Activated naive CD4-positive, alpha-beta T cell treated with Interleukin-2 at 50 U/mL for 16 hours (primary cell): ENCODE measurements at regions not wholly inside any gene's neighbourhood (a gene's known extent, or its start where the extent isn't known, plus 50 kb on each side); places are given as distances from the start of the nearest gene placed in this dataset.

Experiments
- DNase-seq: peaks from one replicate; pipeline ENCODE4 v3.0.0-alpha.2; 2020

DNA sequence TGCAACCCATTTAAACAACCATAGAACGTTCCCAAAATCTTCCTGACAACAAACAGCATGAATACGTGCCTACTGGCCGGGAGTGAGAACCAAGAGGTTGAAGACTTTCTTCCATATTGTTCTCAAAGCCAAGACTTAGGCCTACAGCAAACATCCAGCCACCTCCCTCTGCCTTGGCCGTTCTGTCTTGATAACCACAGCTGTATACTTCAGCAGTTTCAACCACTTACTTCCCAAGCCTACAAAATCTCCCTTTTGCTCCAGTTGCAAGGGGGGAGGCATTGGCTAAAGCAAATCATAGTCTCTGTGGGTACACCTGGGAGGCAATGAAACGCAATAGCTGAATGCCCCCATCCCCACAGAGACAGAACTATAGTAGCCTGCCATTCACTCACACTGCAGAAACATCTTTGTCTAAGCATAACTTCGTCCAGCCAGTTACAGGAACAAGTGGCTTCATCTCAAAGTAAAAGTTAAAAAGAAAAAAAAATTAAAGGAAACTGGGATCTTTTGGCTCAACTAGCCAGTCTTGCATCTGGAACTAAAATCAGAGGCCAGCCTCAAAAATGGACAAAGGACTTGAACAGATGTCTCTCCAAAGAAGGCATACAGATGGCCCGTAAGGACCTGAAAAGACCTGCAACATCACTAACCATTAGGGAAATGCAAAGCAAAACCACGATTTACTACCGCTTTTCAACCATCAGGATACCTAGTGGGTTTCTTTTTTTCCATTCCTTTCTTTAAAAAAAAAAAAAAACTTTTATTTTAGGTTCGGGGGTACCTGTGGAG is 186.0 kb downstream of the PSMG1 start:
- DNase-seq: no peak

DNA sequence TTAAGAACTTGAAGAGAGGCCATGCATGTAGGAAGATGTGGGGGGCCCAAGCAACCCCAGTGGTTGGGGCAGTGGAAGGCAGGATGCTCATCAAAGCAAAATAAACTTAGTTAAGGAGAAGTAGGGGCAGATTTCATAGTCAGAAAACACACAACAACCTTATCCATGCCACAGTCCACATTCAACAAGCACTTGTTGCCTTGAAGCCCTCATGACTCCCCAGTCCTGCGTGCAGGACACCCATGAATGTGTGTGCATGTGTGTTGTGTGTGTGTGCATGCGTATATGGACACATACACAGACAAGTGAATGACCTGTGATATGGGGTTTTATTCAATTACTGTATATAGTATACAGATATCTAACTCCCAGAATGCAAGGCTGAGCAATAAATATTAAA is 186.9 kb downstream of the PSMG1 start:
- DNase-seq: no peak

DNA sequence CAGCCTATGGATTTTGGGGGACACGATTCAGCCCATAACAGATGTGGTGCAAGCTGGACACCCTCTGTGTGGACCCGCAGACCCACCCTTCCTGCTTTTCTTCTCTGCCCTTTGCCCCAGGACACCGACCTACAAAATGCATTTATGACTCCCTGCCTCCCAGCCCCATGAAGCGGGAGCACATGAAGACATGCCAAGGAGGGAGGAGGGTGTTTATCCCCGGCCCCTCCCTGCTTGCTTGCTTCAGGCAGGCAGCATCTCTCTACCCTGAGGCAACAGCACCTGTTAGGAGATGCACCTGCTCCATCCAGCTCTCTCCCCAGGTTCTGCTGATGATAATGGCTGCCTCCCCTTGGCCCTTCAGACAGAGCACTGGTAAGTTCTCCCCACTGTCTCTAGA is 187.5 kb downstream of the PSMG1 start:
- no peak for DNase-seq

DNA sequence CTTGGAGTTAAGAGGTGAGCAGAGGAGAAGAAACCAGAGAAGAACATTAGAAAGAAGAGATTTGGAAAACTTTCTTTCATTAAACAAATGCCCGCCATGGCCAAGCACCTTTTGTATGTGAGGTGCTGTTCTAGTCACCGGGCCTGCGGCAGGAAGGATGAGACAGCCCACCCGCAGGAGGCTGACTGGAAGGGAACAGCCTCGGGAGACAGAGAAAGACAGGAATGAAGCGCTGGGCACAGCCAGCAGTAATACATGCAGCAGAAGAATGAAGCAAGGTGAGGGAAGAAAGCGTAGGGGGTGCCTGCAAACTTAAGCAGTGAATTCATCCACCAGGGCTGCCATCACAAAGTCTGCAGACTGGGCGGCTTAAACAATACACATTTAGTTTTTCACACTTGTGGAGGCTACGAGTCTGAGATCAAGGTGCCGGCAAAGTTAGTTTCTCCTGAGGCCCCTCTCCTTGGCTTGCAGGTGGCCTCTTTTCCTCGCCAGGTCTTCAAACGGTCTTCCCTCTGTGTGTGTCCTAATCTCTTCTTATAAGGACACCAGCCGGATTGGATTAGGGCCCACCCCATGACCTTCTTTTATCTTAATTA is 188.1 kb downstream of the PSMG1 start:
- DNase-seq: no peak

DNA sequence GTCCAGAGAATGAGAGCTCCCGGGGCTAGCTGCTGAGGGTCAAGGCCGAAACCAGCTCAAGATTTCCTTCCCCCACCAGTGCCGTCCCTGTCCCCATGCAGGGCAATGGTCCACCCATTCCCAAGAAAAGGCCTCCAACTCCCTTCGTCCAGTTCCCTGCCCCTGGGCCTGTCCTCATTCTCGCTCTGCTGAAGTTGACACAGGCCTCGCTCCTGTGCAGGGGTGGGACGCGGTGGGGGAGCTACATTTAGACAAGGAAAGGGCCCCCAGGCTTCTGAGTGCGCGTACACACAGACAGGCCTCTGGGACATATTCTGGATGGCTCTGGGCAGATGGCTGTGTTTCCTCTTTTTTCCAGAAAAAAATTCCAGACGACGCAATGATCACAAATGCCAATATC is 188.3 kb downstream of the ETS2 start:
- DNase-seq: no peak

DNA sequence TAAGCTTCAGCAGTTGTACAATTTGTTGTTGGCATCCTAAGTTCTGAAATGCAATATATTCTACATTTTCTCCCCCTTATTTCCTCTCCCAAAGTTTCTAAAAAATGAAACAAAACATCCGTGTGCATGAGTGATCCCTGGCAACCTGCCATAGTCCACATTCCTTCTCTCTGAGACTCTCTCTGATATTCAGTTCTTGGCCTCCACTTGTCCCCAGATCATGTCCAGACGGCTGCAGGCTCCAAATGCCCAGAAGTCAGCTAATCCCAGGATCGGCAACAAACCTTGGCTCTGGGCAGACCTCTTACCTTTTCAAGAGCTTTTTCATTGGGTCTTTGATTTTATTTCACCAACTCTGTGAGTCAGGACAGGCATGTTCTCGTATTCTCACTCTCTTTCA is 187.8 kb downstream of the ETS2 start:
- DNase-seq: no peak

DNA sequence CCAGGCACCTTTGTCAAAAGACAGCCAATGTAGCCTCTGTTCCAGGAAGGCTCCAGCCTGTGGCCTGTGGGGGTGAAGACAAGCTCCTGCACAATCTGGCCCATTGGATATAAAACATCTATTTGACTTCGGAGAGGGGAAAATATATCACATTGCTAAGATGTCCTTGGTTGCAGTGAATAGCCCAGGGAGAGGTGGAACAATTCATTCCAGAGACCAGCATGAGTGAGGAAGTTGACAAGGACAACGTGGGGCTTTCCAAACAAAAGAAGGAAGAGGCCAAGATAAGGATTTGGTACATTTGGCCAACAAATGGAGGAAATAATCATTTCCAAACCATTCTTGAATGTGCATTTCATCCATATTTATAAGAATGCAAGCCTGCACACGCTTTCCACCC is 187.0 kb downstream of the ETS2 start:
- no peak for DNase-seq

DNA sequence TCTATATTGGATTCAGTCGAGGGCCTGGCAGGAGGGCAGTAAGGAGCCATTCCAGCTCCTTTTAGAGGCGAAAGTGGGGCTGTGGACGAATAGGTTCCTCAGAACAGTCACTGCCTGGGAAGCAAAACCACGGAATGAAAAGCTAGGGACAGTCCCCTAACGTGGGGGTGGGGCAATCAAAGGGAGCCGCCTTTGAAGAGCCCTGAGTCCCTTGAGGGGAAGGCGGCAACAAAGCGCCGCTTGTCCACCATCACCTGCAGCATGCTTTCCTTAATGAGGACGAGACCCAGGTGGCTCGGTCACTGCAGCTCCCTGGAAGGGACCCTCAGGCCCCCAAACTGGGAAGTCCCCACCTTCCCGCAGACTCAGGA is 184.7 kb downstream of the ETS2 start:
- DNase-seq: no peak

DNA sequence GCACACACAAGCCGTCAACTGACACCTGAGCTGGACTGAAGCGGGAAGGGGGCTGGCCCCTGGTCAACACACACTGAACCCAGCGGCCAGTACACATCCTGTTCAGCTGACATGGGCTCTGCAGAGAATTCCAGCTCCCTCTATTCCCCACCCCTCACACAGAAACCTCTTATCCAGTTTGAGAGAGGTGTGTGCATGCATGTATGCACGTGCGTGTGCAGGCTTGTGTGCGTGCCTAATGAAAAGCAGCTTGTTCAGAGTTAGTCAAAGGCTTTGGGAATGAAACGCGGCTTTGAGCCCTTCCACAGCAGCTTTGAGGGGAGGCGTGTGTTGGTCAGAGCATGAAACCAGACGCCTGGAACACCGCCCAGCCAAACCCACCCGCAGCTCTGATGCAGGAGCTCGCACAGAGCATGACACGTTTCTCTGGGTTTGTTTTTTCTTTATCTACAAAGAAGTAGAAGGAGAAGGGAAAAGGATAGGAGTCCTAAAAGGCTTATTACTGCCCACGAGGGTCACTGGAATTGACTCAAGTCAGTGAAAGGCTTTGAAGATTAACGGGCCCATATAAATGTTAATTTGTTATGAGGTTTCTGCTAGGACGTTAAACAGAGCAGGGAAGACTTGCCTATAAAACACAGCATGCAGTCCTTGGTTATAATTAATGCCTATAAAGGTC is 184.2 kb downstream of the ETS2 start:
- no peak for DNase-seq

DNA sequence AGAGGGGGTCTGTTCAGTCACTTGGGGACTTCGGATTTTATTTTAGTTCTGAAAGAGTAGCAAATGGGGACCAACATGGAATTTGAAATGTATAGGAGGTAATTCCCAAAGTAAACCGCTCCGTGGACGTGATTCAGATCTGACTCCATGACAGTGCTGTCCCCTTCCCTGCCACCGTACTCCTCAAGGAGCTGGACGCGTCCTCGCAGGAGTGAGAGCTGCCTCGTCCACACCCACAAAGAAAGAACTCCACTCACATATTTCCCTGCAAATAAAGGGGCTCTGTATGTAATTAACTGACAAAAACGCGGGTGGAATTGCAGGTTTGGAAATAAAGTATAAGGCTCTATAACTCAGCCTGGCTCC is 183.6 kb downstream of the ETS2 start:
- DNase-seq: no peak

DNA sequence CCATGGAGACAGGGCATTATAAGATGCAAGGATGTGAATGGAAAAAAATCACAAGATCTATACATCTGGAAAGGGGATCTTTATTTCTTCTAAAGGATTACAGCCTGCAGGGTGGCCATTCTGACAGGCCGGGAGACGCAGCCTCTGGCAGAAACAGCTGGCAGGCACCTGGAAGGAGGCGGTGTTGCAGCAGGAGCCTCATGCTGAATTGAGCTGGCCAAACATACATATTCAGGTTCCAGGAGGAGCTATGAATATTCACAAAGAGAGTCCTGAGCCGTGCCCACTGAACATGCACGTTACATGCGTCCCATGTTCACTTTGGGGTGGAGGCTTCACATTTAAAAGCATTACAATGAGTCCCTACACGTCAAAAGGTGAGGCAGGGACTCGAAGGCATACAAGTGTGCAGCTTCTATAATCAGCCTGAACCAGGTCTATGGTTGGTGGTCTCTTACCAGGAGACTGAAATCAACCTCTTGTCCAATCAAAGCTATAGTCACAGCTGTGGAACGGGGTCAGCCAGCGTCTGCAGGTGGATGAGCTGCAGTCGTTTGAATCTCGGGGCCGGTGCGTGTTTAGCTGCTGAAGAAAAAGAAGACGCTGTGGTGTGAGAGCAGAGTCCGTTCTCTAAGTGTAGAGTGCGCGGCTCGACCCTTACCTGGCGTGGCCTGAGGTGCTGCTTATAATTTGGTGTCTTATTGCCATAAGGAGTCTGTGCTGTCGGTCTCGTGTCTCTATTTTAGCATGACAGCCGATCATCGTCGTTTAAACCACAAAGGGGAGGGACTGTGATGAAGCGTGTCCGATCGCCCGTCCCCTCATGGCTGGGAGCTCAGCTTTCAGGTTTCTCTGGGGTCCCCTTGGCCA is 183.0 kb downstream of the ETS2 start:
- no peak for DNase-seq

DNA sequence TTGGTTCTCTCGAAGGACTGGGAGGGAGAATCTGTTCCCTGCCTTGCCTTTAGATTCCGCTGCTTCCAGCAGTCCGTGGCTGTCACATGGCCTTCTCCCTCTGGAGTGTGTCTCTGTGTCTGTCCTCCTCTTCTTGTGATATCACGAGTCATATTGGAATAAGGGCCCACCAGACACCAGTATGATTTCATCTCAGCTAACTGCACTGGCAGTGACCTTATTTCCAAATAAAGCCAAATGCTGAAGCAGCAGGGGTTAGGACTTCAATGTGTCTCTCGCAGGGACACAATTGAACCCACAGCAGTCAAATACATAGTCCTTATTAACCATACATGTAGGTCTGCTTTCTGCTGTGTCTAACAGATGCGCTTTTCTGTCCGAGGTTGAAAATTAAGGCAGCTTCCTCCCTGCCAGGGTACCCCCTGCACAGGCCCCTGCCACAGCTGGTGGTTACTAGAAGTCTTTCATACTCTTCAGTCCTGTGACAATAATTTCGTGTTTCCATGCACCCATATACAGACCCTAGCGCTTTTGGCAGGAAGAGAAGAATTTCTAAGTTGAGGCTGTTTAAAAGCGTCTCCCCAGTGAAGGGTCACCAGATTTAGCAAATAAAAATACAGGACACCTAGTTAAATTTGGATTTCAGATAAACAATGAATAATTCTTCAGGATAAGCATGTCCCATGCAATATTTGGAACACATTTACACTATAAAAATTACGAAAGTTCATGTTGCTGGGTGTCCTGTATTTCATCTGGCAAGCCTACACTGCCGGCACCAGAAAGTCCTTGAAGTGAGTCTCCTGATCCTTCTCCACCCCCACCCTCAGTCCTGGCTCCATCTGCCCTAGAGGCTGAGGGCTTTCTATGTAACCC is 182.1 kb downstream of the ETS2 start:
- no peak for DNase-seq

DNA sequence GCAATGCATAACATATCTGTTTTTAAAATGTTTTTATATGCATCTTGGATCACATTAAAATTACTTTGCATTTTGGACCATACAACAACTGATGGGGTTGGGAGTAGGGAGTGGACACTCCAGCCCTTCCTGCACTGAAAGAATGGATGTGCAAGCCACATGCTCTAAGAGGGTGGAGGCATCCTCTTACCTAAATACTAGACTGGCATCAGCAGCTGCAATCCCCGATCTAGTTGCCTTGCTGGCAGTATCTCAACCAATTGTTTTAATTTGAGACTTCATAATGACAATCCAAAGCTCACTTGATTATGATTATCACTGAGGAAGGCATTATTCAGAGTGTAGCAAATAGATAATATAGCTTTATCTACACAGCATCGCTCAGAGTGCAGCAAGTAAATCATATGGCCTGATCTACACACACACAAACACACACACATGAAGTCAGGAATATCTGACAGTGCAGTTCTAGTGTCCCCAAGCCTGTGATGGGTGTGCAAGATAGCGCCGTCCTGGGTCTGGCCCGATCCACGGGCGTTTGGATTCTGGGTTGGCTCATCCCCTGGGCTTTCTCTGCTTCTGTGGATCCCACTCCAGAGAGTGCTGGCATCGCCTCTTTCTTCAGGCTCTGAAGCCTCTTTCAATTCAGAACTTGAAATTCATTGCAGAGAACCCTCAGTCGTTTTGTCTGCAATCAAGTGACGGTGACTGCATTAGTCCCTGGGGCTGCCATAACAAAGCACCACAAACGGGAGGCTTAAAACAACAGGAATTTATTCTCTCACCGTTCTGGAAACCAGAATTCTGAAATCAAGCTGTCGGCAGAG is 181.3 kb downstream of the ETS2 start:
- no peak for DNase-seq

DNA sequence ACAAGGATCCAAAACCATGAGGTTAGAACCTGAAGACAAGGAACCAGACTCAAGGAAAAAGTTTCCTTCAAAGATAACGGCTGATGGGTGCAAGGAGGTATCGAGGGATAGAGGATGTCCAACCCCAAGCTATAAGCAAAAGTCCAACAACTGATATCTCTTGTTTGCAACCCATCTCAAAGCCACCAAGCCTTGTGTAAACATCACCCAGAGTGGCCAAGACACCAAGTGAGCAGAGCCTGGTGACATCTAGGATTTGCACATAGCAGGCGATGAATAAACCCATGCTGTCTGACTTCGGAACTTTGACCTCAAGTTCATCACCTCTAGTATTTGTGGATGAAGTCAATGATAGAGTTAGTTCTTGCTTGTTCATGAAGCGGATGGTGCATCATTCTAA is 180.7 kb downstream of the ETS2 start:
- DNase-seq: no peak

DNA sequence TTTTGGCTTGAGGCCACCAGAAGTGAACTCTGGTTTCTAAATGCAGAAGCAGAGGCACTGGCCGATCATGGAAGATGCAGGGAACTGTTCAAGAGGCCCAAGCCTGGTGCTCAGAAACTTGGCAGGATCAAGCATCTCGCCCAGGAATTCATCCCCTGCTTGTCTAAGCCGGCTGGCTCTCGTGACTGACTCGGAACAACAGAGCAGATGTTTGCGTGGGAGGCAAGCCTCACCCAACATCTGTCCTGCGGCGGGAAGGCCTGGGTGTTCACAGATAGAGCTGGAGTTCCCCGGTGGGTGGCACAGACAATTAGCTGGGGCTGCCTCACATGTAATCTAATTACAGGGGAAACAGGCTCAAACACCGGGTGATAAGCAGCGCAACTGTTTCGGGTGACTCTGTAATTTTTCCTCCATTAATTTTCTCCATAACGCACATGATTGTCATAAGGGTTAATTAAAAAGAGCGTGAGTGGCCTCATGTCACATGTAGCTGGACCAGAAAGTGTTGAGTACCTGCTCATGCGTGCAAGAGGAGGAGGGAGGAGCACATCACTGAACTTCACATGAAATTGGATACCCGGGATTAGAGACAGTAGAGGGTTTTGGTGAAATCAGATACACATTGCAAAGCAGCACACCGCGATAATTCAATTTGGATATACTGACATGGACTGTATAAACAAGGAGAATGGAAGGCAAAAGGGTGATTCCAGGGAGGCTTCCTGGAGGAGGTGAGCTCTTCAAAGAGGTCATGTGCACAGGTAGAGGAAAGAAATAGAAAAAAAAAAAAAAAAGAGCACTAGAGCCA is 180.0 kb downstream of the ETS2 start:
- peak; percentile 40 for DNase-seq

DNA sequence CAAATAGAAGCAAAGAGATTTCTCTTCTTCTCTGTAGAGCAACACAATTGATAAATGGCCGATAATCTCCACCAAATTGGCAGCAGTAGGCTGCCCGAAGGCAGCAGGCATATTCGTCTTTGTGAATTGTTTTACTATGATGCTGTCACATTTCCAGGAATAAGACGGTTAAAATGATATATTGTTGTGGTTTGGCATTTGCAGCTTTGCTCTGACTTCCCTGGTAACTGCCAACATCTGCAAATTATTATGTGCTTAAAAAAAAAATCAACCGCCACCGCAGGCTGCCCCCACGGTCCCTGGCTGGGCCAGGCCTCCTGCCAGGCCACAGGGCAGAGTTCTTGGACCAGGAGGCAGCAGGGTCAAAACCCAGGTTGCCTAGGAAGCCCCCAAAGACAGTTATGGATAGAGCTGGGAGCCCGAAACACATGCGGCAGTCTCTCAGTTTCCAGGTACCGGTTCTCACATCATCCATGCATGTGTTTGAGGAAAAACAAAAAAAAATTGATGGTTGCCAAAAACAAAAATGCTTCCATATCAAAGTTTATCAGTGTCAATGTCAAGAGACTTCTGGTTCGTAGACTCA is 179.3 kb downstream of the ETS2 start:
- DNase-seq: no peak

DNA sequence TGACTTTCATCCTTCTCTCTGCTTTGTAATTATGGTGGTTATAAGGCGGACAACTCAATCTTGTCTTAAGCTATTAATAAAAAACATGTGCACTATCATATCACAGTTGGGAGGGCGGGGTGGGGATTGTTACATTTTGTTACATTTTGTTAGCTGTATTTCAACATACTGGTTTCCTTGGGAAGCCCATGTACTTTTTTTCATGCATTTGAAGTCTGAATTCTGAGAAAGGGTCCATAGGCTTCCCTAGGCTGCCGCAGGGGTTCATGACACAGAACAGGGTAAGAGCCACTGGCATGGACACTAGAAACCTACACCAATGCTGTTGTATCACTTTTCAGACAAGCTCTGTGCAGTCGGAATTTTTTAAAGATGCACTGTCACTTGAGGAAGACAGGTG is 178.8 kb downstream of the ETS2 start:
- no peak for DNase-seq

DNA sequence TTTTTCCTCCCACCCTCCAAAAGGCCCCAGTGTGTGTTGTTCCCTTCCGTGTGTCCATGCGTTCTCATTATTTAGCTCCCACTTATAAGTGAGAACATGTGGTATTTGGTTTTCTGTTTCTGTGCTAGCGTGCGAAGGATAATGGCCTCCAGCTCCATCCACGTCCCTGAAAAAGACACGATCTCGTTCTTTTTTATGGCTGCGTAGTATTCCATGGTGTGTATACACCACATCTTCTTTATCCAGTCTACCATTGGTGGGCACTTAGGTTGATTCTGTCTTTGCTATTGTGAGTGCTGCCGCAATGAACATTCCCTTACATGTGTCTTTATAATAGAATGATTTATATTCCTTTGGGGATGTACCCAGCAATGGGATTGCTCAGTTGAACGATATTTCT is 177.8 kb downstream of the ETS2 start:
- no peak for DNase-seq

DNA sequence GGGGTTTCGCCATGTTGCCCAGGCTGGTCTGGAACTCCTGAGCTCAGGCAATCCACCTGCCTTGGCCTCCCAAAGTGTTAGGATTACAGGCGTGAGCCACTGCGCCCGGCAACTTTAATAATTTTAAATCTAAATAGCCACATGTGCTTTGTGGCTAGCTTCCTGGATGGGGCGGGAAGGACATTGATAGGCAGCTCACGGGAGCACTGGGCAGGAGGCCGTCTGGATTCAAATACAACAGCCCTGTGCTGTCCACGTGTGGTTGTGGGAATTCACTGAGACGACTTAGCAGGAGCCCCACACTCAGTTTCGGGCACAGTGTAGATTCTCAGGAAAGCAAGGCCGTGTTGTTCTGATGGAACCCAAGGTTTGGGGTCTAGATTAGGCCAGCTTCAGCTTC is 177.1 kb downstream of the ETS2 start:
- DNase-seq: no peak

DNA sequence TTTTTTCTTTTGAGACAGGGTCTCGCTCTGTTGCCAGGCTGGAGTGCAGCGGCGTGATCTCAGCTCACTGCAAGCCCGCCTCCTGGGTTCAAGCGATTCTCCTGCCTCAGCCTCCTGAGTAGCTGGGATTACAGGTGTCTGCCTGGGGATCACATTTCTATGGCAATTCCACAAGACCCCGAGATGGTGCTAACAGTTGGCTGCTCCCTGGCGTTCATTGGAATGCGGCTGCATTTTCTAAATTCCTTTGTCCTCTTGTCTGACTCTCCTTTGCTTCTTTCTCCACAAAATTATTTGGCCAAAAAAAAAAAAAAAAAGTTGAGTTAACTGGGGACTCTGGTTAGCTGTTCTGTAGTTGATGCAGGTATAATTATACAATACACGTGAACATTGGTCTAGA is 176.4 kb downstream of the ETS2 start:
- DNase-seq: no peak
